ENCODE measurements at regions not wholly inside any gene's neighbourhood (a gene's known extent, or its start where the extent isn't known, plus 50 kb on each side); places are given as distances from the start of the nearest gene placed in this dataset.

DNA sequence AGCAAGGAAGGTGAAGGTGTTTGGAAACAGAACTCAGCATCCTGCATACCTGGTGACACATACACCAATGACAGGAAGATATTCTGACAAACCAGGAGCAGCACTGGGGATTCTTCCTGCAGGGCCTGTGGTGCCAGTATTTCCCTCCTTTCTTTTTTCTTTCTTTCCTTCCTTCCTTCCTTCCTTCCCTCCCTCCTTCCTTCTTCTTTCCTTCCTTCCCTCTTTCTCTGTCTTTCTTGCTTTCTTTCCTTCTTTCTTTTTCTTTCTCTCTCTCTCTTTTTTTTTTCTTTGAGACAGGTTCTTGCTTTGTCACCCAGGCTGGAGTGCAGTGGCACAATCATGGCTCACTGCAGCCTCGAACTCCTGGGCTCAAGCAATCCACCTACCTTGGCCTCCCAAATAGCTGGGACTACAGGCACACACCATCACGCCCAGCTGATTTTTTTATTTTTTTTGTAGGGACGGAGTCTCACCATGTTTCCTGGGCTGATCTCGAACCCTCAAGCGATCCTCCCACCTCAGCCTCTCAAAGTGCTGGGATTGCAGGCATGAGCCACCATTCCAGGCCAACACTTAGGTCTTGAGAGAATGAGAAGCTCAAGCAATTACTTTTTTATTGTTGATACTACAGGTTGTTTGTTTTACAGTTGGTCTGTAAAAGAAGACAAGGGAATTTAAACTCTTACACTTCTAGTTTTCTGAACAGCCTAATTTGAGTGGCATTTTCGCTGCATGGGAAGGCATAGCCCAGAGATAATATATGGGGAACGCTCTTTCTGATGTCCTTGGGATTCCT lies 54.7 kb upstream of the GATA6 start:
- Mint-ChIP-seq H3K4me3 (no peak overlapping the region), H3K27me3 (no peaks in the 10 kb centered on the region), H3K9me3 (no peaks in the 10 kb centered on the region), H3K4me1 (no peaks in the 10 kb centered on the region), H3K27ac (no peak overlapping the region), H3K36me3 (ENCODE audit: low read depth) (no peaks in the 10 kb centered on the region)
- ATAC-seq, result no peak
- DNase-seq, result no peak

DNA sequence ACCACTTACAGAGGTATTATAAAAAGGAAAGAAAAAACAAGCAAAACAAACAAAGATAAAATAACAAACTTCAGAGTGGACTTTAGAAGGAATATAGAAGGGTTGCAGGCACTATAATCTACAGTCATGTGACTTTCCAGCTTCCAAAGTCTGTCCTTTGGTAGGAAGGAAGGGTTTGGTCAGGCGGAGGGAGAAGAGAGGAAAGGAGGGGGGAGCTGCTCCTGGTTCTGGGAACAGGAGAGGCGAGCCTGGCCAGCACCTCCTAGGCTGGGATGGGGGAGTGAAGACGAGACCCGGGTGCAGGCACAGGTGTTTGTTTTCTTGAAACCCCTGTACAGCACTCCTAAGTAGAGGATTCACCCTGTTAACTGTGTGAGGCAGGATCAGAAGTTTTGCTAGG lies 53.8 kb upstream of the GATA6 start:
- Mint-ChIP-seq H3K4me1 (no peaks in the 10 kb centered on the region), H3K36me3 (ENCODE audit: low read depth) (no peaks in the 10 kb centered on the region), H3K27me3 (no peaks in the 10 kb centered on the region), H3K9me3 (no peaks in the 10 kb centered on the region), H3K4me3 (no peak overlapping the region), H3K27ac (no peak overlapping the region)
- no peak for DNase-seq
- no peak for ATAC-seq
